GM23248 (cell line): ENCODE measurements at regions not wholly inside any gene's neighbourhood (a gene's known extent, or its start where the extent isn't known, plus 50 kb on each side); places are given as distances from the start of the nearest gene placed in this dataset.

Experiments
- DNase-seq: peaks from one replicate; pipeline ENCODE4 v3.0.0-alpha.2; 2015
- H2AFZ ChIP-seq: fragments of 200-600 bp; sonication (generic); 2 replicates; pipeline ENCODE4 v1.6.1; 2016; ENCODE audit warnings: antibody characterized with exemption
- H3F3A ChIP-seq: fragments of 200-600 bp; sonication (generic); 2 replicates; pipeline ENCODE4 v1.6.1; 2016; ENCODE audit warnings: mild to moderate bottlenecking, antibody characterized with exemption, mixed run types; ENCODE audit not compliant: insufficient read depth
- H3K27ac ChIP-seq: fragments of 200-600 bp; sonication (generic); 2 replicates; pipeline ENCODE4 v1.5.1; 2016; ENCODE audit warnings: mild to moderate bottlenecking
- H3K27me3 ChIP-seq: fragments of 200-600 bp; sonication (generic); replicated peaks from 2 replicates; pipeline ENCODE4 v1.6.1; 2016; ENCODE audit warnings: mild to moderate bottlenecking; ENCODE audit not compliant: insufficient read depth
- H3K36me3 ChIP-seq: fragments of 200-600 bp; sonication (generic); 2 replicates; pipeline ENCODE4 v1.6.1; 2016; ENCODE audit warnings: low read depth, mild to moderate bottlenecking
- H3K4me1 ChIP-seq: fragments of 200-600 bp; sonication (generic); 2 replicates; pipeline ENCODE4 v1.6.1; 2016; ENCODE audit warnings: mild to moderate bottlenecking; ENCODE audit not compliant: insufficient read depth
- H3K4me2 ChIP-seq: fragments of 200-600 bp; sonication (generic); one replicate; pipeline ENCODE4 v1.6.1; 2016; ENCODE audit warnings: mild to moderate bottlenecking; ENCODE audit not compliant: unreplicated experiment
- H3K4me3 ChIP-seq: fragments of 200-600 bp; sonication (generic); 2 replicates; pipeline ENCODE4 v1.5.1; 2016; ENCODE audit warnings: mild to moderate bottlenecking
- H3K79me2 ChIP-seq: fragments of 200-600 bp; sonication (generic); 2 replicates; pipeline ENCODE4 v1.6.1; 2016; ENCODE audit warnings: mild to moderate bottlenecking; ENCODE audit not compliant: insufficient read depth
- H3K9ac ChIP-seq: fragments of 200-600 bp; sonication (generic); 2 replicates; pipeline ENCODE4 v1.6.1; 2016; ENCODE audit warnings: mild to moderate bottlenecking
- H3K9me2 ChIP-seq: fragments of 200-600 bp; sonication (generic); 2 replicates; pipeline ENCODE4 v1.6.1; 2016; ENCODE audit warnings: mixed run types, mild to moderate bottlenecking, moderate library complexity; ENCODE audit not compliant: insufficient read depth
- H3K9me3 ChIP-seq: fragments of 200-600 bp; sonication (generic); one replicate; pipeline ENCODE4 v1.6.1; 2017; ENCODE audit warnings: low read depth
- H4K20me1 ChIP-seq: fragments of 200-600 bp; sonication (generic); 2 replicates; pipeline ENCODE4 v1.6.0; 2016; ENCODE audit not compliant: insufficient read depth
- EZH2 ChIP-seq: fragments of 200-600 bp; sonication (generic); IDR thresholded peaks from 2 replicates; pipeline ENCODE4 v1.6.1; 2018; ENCODE audit warnings: antibody characterized with exemption, mild to moderate bottlenecking; ENCODE audit not compliant: insufficient read depth, poor library complexity, severe bottlenecking
- EZH2phosphoT487 ChIP-seq: fragments of 200-600 bp; sonication (generic); IDR thresholded peaks from 2 replicates; pipeline ENCODE4 v1.6.1; 2018; ENCODE audit warnings: antibody characterized with exemption, moderate library complexity, mild to moderate bottlenecking, low read depth; ENCODE audit not compliant: insufficient read depth
- WGBS, 2 experiments: methylation state at CpG; one replicate each; pipeline ENCODE4 v1.1.6; 2015 to 2017; ENCODE audit warnings: low lambda C conversion rate in 2 of 2, low coverage in 1 of 2; ENCODE audit errors: missing lambda C conversion rate in 2 of 2; 5-methylcytosine and 5-hydroxymethylcytosine counted together
- in situ Hi-C: fragments of 300-500 bp; cut with MboI; formaldehyde crosslinking; loops from 2 replicates; pipeline ENCODE4 v1.15.0; 2020

GRCh38 chr20:16926626-16927430, 178.7 kb downstream of the OTOR start:
- Histone ChIP-seq H3K4me1 (peaks cover 33% of the 10 kb centered on the region), H3K27ac (no peak overlapping the region), H4K20me1 (no peaks in the 10 kb centered on the region), H3K36me3 (no peaks in the 10 kb centered on the region), H3K4me3 (no peak overlapping the region), H3K9me3 (no peaks in the 10 kb centered on the region), H3K9me2 (no peaks in the 10 kb centered on the region), H3K27me3 (no peaks in the 10 kb centered on the region), H3F3A (peaks cover 15% of the 10 kb centered on the region), H2AFZ (no peak overlapping the region), H3K79me2 (no peaks in the 10 kb centered on the region), H3K9ac (no peak overlapping the region), H3K4me2 (no peak overlapping the region)
- peak; percentile 42 for DNase-seq
- WGBS, 2 experiments = 58% methylated on average over 11 of the region's 11 CpGs
- TF ChIP-seq EZH2phosphoT487 = no peak
- TF ChIP-seq EZH2 = no peak
- in situ Hi-C loops = no loop called here

DNA sequence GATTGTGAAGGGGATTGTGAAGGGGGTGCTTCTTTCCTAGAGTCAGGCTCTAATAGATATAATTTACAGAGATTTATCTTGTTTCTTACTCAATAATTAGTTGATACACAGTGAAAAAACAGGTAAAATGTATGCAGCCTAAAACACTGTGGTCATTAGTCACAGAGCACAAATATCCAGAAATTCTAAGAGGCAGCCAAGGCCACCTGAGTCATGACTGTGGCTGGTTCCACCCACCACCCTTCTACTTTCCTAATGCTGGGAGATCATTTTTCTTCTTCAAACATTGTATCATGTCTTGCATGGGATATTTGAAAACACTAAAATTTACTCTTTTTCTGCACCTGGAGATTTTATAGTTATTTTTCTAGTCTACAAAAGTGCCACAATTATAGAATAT, 181.6 kb downstream of the OTOR start:
- DNase-seq = peak; percentile 80
- Histone ChIP-seq H2AFZ (no peak overlapping the region), H3K4me2 (peak overlapping the region; percentile 50)

DNA sequence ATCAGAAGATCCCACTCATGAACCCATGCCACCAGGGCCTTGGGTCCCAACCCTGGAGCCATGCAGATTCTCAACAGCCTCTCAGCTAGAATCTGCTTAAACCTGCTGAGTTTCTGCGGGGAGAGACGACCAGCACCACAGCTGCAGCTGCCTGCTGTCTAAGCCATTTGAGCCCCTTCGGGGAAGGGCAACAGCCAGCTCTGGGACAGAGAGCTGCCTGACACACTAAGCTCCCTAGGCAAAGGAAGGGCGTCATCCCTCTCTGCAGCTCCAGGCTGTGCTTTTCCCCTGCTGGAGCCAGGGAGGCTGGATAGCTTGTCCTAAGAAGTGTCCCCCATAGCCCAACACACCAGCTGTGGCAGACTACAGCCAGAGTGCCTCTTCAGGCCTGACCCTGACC, 182.5 kb downstream of the OTOR start:
- no peaks in the 10 kb centered on the region for H3K36me3 ChIP-seq
- H3K9me2 ChIP-seq = no peaks in the 10 kb centered on the region
- H3K27me3 ChIP-seq = no peaks in the 10 kb centered on the region
- TF ChIP-seq EZH2 = no peak
- TF ChIP-seq EZH2phosphoT487 = no peak
- in situ Hi-C loops = no loop called here
- H3K79me2 ChIP-seq = no peaks in the 10 kb centered on the region
- peak overlapping the region; percentile 50 for H3K4me2 ChIP-seq
- H4K20me1 ChIP-seq = no peaks in the 10 kb centered on the region
- no peaks in the 10 kb centered on the region for H3K9me3 ChIP-seq
- peaks cover 19% of the 10 kb centered on the region for H3K4me1 ChIP-seq
- H3K9ac ChIP-seq = no peak overlapping the region
- DNase-seq = no peak
- H3K4me3 ChIP-seq = no peak overlapping the region
- WGBS, 2 experiments = 26 to 29% methylated on average over 4 of the region's 4 CpGs
- H3F3A ChIP-seq = peaks cover 9% of the 10 kb centered on the region
- no peak overlapping the region for H2AFZ ChIP-seq
- no peak overlapping the region for H3K27ac ChIP-seq

More for the DNA sequence above, 181.6 kb downstream of the OTOR start:
- peaks cover 19% of the 10 kb centered on the region for H3K4me1 ChIP-seq
- H3K36me3 ChIP-seq = no peaks in the 10 kb centered on the region
- no peaks in the 10 kb centered on the region for H3K9me3 ChIP-seq
- in situ Hi-C loops = no loop called here
- H3F3A ChIP-seq = peaks cover 9% of the 10 kb centered on the region
- H3K27ac ChIP-seq = peak overlapping the region; percentile 38; the same call in 1 of the 2 replicates
- H3K79me2 ChIP-seq = no peaks in the 10 kb centered on the region
- H3K9me2 ChIP-seq = no peaks in the 10 kb centered on the region
- H3K27me3 ChIP-seq = no peaks in the 10 kb centered on the region
- TF ChIP-seq EZH2 (no peak), EZH2phosphoT487 (no peak)
- no peak overlapping the region for H3K4me3 ChIP-seq
- no peaks in the 10 kb centered on the region for H4K20me1 ChIP-seq
- no peak overlapping the region for H3K9ac ChIP-seq

- Histone ChIP-seq H3K9me3 (no peaks in the 10 kb centered on the region), H3K4me2 (no peak overlapping the region), H4K20me1 (no peaks in the 10 kb centered on the region), H3K36me3 (no peaks in the 10 kb centered on the region), H3K27ac (no peak overlapping the region), H3K79me2 (no peaks in the 10 kb centered on the region), H3K27me3 (no peaks in the 10 kb centered on the region), H3K9me2 (no peaks in the 10 kb centered on the region), H3K4me1 (no peaks in the 10 kb centered on the region), H3K4me3 (no peak overlapping the region), H3F3A (no peaks in the 10 kb centered on the region), H2AFZ (no peak overlapping the region), H3K9ac (no peak overlapping the region)
- in situ Hi-C loops = no loop called here
- TF ChIP-seq EZH2phosphoT487 (no peak), EZH2 (no peak)
- DNase-seq = no peak
- WGBS, 2 experiments = 3 to 16% methylated on average over 3 of the region's 3 CpGs
Observed at GRCh38 chr20:16939051-16939450, 190.9 kb downstream of the OTOR start.
